Stomach (tissue), 8 donors: ENCODE measurements at regions not wholly inside any gene's neighbourhood (a gene's known extent, or its start where the extent isn't known, plus 50 kb on each side); places are given as distances from the start of the nearest gene placed in this dataset.
"Not testable (repeated sequence)": the region's sequence is repeated elsewhere in the genome, so short reads cannot be mapped to it uniquely, and the experiment has no call there.

ENCODE experiments used
- DNase-seq, 2 donors: peaks; one replicate each; pipeline versions ENCODE4 v3.0.0 to v3.0.0-alpha.2; 2013 to 2019
- H3K27ac ChIP-seq, 5 donors: fragments of 200-600 bp in 4 of 5; sonication (generic) in 4 of 5; one replicate each; pipeline ENCODE4 v1.5.1; 2013 to 2019; ENCODE audit warnings: mild to moderate bottlenecking in 1 of 5, moderate library complexity in 1 of 5
- H3K27me3 ChIP-seq, 3 donors: fragments of 200-600 bp; sonication (generic); one replicate each; pipeline ENCODE4 v1.5.1; 2017 to 2019; ENCODE audit warnings: mixed run types in 1 of 3
- H3K36me3 ChIP-seq, 4 donors: fragments of 200-600 bp; sonication (generic); 1 replicate in 3 of 4; 2 replicates in 1 of 4; pipeline ENCODE4 v1.5.1; 2016 to 2019
- H3K4me1 ChIP-seq, 4 donors: fragments of 200-600 bp; sonication (generic); one replicate each; pipeline ENCODE4 v1.5.1; 2016 to 2019
- H3K4me3 ChIP-seq, 4 donors: fragments of 200-600 bp; sonication (generic) in 3 of 4; one replicate each; pipeline ENCODE4 v1.5.1; 2016 to 2019; ENCODE audit warnings: mild to moderate bottlenecking in 1 of 4
- H3K9me3 ChIP-seq, 4 donors: fragments of 200-600 bp; sonication (generic); one replicate each; pipeline ENCODE4 v1.5.1; 2016 to 2019
- CTCF ChIP-seq, 7 experiments: fragments of 450-650 bp in 4 of 7; fragments of 200-600 bp in 3 of 7; sonication (generic) in 3 of 7; IDR thresholded peaks; one replicate each; pipeline ENCODE4 v1.5.1; 2016 to 2019; ENCODE audit warnings: antibody characterized with exemption in 7 of 7, control low read depth in 2 of 7, mild to moderate bottlenecking in 1 of 7
- EP300 ChIP-seq: sonication (generic); formaldehyde crosslinking; IDR thresholded peaks from one replicate; pipeline ENCODE4 v1.6.1; 2017; ENCODE audit warnings: antibody characterized with exemption
- POLR2A ChIP-seq, 4 donors: fragments of 450-650 bp; IDR thresholded peaks; one replicate each; pipeline ENCODE4 v1.6.1; 2016; ENCODE audit warnings: antibody characterized with exemption in 4 of 4, control low read depth in 2 of 4, mild to moderate bottlenecking in 1 of 4, moderate library complexity in 1 of 4
- POLR2AphosphoS5 ChIP-seq, 3 donors: sonication (generic); formaldehyde crosslinking; IDR thresholded peaks; one replicate each; pipeline ENCODE4 v1.6.1; 2016; ENCODE audit warnings: antibody characterized with exemption in 3 of 3
- WGBS, 5 donors: extraction: QIAGEN DNeasy Blood & Tissue Kit in 3 of 5; methylation state at CpG; one replicate each; pipeline versions ENCODE4 v1.1.5 to v1.1.7; 2013 to 2018; 5-methylcytosine and 5-hydroxymethylcytosine counted together
- intact Hi-C: fragments of 100-400 bp; cut with DNase I; formaldehyde crosslinking; loops from one replicate; pipeline ENCODE4 v1.15.1; 2023; ENCODE audit warnings: low total_unique reads
- donor health status: healthy with polysubstance abuse.
- donor health status: Bipolar disorder and iron deficiency.
- donor health status: healthy.

- Histone ChIP-seq H3K27ac (no peak overlapping the region), H3K4me1 (no peaks in the 10 kb centered on the region), H3K9me3 (peaks cover 0 to 12% (median 0%) of the 10 kb centered on the region in 4 donors), H3K4me3 (no peak overlapping the region), H3K27me3 (no peaks in the 10 kb centered on the region), H3K36me3 (no peaks in the 10 kb centered on the region)
- WGBS, 5 donors, result 67 to 80% (median 73%) methylated on average over 5 of the region's 5 CpGs
- TF ChIP-seq POLR2A (IDR thresholded peaks at IDR 0.05), result no peak
- no peak for TF ChIP-seq POLR2AphosphoS5 (IDR thresholded peaks at IDR 0.05)
- no peak for TF ChIP-seq EP300
- TF ChIP-seq CTCF (IDR thresholded peaks at IDR 0.05), result no peak
- DNase-seq, result no peak
- intact Hi-C loops, result no loop called here
Measured at GRCh38 chr9:102405218-102405867, 589.8 kb upstream of the CYLC2 start.

- Histone ChIP-seq H3K4me3 (no peak overlapping the region), H3K4me1 (no peaks in the 10 kb centered on the region), H3K9me3 (peaks cover 0 to 12% (median 0%) of the 10 kb centered on the region in 4 donors), H3K27ac (no peak overlapping the region), H3K27me3 (no peaks in the 10 kb centered on the region), H3K36me3 (no peaks in the 10 kb centered on the region)
- WGBS, 5 donors, result 41 to 80% (median 63%) methylated on average over 3 of the region's 3 CpGs
- intact Hi-C loops, result no loop called here
- no peak for DNase-seq
- TF ChIP-seq POLR2AphosphoS5 (IDR thresholded peaks at IDR 0.05) (no peak), POLR2A (IDR thresholded peaks at IDR 0.05) (no peak), CTCF (IDR thresholded peaks at IDR 0.05) (no peak), EP300 (no peak)
Measured at GRCh38 chr9:102403514-102403913, 591.6 kb upstream of the CYLC2 start.

GRCh38 chr9:102398205-102398604, 596.9 kb upstream of the CYLC2 start:
- Histone ChIP-seq H3K27me3 (no peaks in the 10 kb centered on the region), H3K4me1 (no peaks in the 10 kb centered on the region), H3K4me3 (no peak overlapping the region), H3K27ac (no peak overlapping the region), H3K36me3 (no peaks in the 10 kb centered on the region), H3K9me3 (no peaks in the 10 kb centered on the region)
- TF ChIP-seq CTCF (IDR thresholded peaks at IDR 0.05) (no peak), EP300 (no peak), POLR2A (IDR thresholded peaks at IDR 0.05) (no peak), POLR2AphosphoS5 (IDR thresholded peaks at IDR 0.05) (no peak)
- intact Hi-C loops, result no loop called here
- no peak for DNase-seq

- 70 to 91% (median 82%) methylated on average over 2 of the region's 2 CpGs for WGBS, 5 donors
- H3K27me3 ChIP-seq, intact Hi-C loops, H3K9me3 ChIP-seq, DNase-seq, H3K36me3 ChIP-seq, H3K4me1 ChIP-seq, H3K4me3 ChIP-seq, H3K27ac ChIP-seq: not testable (repeated sequence)
Measured at GRCh38 chr9:102385620-102386019, 609.5 kb upstream of the CYLC2 start.

- Histone ChIP-seq H3K4me3 (no peak overlapping the region), H3K27ac (no peak overlapping the region), H3K36me3 (no peaks in the 10 kb centered on the region), H3K9me3 (no peaks in the 10 kb centered on the region), H3K4me1 (no peaks in the 10 kb centered on the region), H3K27me3 (no peaks in the 10 kb centered on the region)
- intact Hi-C loops, result no loop called here
- no peak for DNase-seq
- TF ChIP-seq POLR2AphosphoS5 (IDR thresholded peaks at IDR 0.05), result no peak
- no peak for TF ChIP-seq CTCF (IDR thresholded peaks at IDR 0.05)
- no peak for TF ChIP-seq POLR2A (IDR thresholded peaks at IDR 0.05)
- no peak for TF ChIP-seq EP300
- WGBS, 5 donors, result 24 to 28% (median 25%) methylated on average over 6 of the region's 6 CpGs
Measured at GRCh38 chr9:102362470-102363132, 624.2 kb upstream of the GRIN3A start.
